Caco-2 (cell line): ENCODE measurements at regions not wholly inside any gene's neighbourhood (a gene's known extent, or its start where the extent isn't known, plus 50 kb on each side); places are given as distances from the start of the nearest gene placed in this dataset.

Source experiments
- BruUV-seq: library from RNA; stranded (reverse); fragments of 400-500 nt; replicated peaks from 2 replicates; lab custom pipeline; 2021; lab: Mats Ljungman, UMichigan
- CTCF ChIA-PET: fragments of 300-600 bp; sonication (Branson Sonifier 250); formaldehyde crosslinking; loops from one replicate; lab custom pipeline; 2022; ENCODE audit warnings: antibody characterized with exemption; lab: Charles Lee
- POLR2A ChIA-PET: fragments of 300-600 bp; sonication (Branson Sonifier 250); formaldehyde crosslinking; loops from one replicate; lab custom pipeline; 2022; ENCODE audit warnings: antibody characterized with exemption; lab: Charles Lee
- DNase-seq, 2 experiments: peaks; one replicate each; pipeline versions ENCODE4 v3.0.0 to v3.0.0-alpha.2; 2020 to 2022
- H3K27me3 ChIP-seq: replicated peaks from 2 replicates; pipeline ENCODE4 v1.6.0; 2011; ENCODE audit warnings: low read length; ENCODE audit not compliant: control insufficient read depth, insufficient read depth
- H3K36me3 ChIP-seq: 2 replicates; pipeline ENCODE4 v1.5.1; 2011; ENCODE audit warnings: low read length; ENCODE audit not compliant: control insufficient read depth, insufficient read depth
- H3K4me1 ChIP-seq: fragments of 250-450 bp; sonication (Bioruptor Pico); 2 replicates; pipeline ENCODE4 v1.5.1; 2020; ENCODE audit warnings: mild to moderate bottlenecking
- H3K4me3 ChIP-seq: 2 replicates; pipeline ENCODE4 v1.5.1; 2011; ENCODE audit warnings: low read depth, mild to moderate bottlenecking, control low read depth, low read length
- H3K9me3 ChIP-seq: fragments of 250-450 bp; sonication (Bioruptor Pico); 2 replicates; pipeline ENCODE4 v1.5.1; 2020; ENCODE audit warnings: mild to moderate bottlenecking, moderate library complexity
- H3K27ac Mint-ChIP-seq: one replicate; pipeline ENCODE4 v1.8.0; 2022; ENCODE audit warnings: mixed read lengths; ENCODE audit not compliant: unreplicated experiment
- H3K27me3 Mint-ChIP-seq: one replicate; pipeline ENCODE4 v1.8.0; 2022; ENCODE audit warnings: mixed read lengths; ENCODE audit not compliant: insufficient read depth, unreplicated experiment
- H3K36me3 Mint-ChIP-seq: one replicate; pipeline ENCODE4 v1.8.0; 2022; ENCODE audit warnings: mild to moderate bottlenecking, mixed read lengths; ENCODE audit not compliant: insufficient read depth, unreplicated experiment
- H3K4me1 Mint-ChIP-seq: one replicate; pipeline ENCODE4 v1.8.0; 2022; ENCODE audit warnings: low read depth, mixed read lengths; ENCODE audit not compliant: unreplicated experiment
- H3K4me3 Mint-ChIP-seq: one replicate; pipeline ENCODE4 v1.8.0; 2022; ENCODE audit warnings: mild to moderate bottlenecking, moderate library complexity, mixed read lengths; ENCODE audit not compliant: unreplicated experiment
- H3K9me3 Mint-ChIP-seq: one replicate; pipeline ENCODE4 v1.8.0; 2022; ENCODE audit warnings: mixed read lengths; ENCODE audit not compliant: unreplicated experiment
- CTCF ChIP-seq, 2 experiments: fragments of 200-600 bp in 1 of 2; IDR thresholded peaks; 1 replicate in 1 of 2; 2 replicates in 1 of 2; pipeline versions ENCODE4 v1.5.1 to v1.8.0; 2011 to 2022; ENCODE audit warnings: antibody characterized with exemption in 1 of 2, control low read depth in 1 of 2, inconsistent platforms in 1 of 2, low read depth in 1 of 2, low read length in 1 of 2, mild to moderate bottlenecking in 1 of 2, moderate library complexity in 1 of 2; ENCODE audit not compliant: insufficient read depth in 1 of 2, severe bottlenecking in 1 of 2, unreplicated experiment in 1 of 2
- intact Hi-C: fragments of 100-400 bp; cut with micrococcal nuclease; formaldehyde crosslinking; loops from one replicate; pipeline ENCODE4 v1.10.0; 2022; ENCODE audit not compliant: unreplicated experiment

- Histone ChIP-seq H3K27me3 (no peaks in the 10 kb centered on the region), H3K4me1 (no peaks in the 10 kb centered on the region), H3K4me3 (no peak overlapping the region), H3K36me3 (no peaks in the 10 kb centered on the region), H3K9me3 (no peaks in the 10 kb centered on the region)
- H3K36me3 Mint-ChIP-seq, result no peaks in the 10 kb centered on the region
- ChIA-PET POLR2A (no interaction called here), CTCF (no interaction called here)
- BruUV-seq, result no TSS peak
- no peaks in the 10 kb centered on the region for H3K27me3 Mint-ChIP-seq
- no peak for TF ChIP-seq CTCF (IDR thresholded peaks at IDR 0.05; ENCODE audit: insufficient read depth in 1 of 2, low read depth in 1 of 2, low read length in 1 of 2, severe bottlenecking in 1 of 2, unreplicated experiment in 1 of 2)
- no peaks in the 10 kb centered on the region for H3K4me1 Mint-ChIP-seq
- no peak overlapping the region for H3K4me3 Mint-ChIP-seq
- intact Hi-C loops, result no loop called here
- DNase-seq, result no peak
- H3K27ac Mint-ChIP-seq, result no peak overlapping the region
- no peaks in the 10 kb centered on the region for H3K9me3 Mint-ChIP-seq
Observed at GRCh38 chr9:20227166-20227874, 395.0 kb downstream of the MLLT3 start.

GRCh38 chr9:20226345-20226744, 396.0 kb downstream of the MLLT3 start:
- no TSS peak for BruUV-seq

GRCh38 chr9:20225826-20226225, 396.5 kb downstream of the MLLT3 start:
- no TSS peak for BruUV-seq
- no peaks in the 10 kb centered on the region for H3K9me3 Mint-ChIP-seq
- no peak overlapping the region for H3K27ac Mint-ChIP-seq
- no peaks in the 10 kb centered on the region for H3K27me3 ChIP-seq
- ChIA-PET POLR2A (no interaction called here), CTCF (no interaction called here)
- intact Hi-C loops, result no loop called here
- H3K9me3 ChIP-seq, result no peaks in the 10 kb centered on the region
- H3K4me3 ChIP-seq, result no peak overlapping the region
- no peak for TF ChIP-seq CTCF (IDR thresholded peaks at IDR 0.05; ENCODE audit: insufficient read depth in 1 of 2, low read depth in 1 of 2, low read length in 1 of 2, severe bottlenecking in 1 of 2, unreplicated experiment in 1 of 2)
- no peak overlapping the region for H3K4me3 Mint-ChIP-seq
- no peaks in the 10 kb centered on the region for H3K36me3 Mint-ChIP-seq
- no peaks in the 10 kb centered on the region for H3K4me1 Mint-ChIP-seq
- no peaks in the 10 kb centered on the region for H3K36me3 ChIP-seq
- H3K4me1 ChIP-seq, result no peaks in the 10 kb centered on the region
- DNase-seq, result no peak
- H3K27me3 Mint-ChIP-seq, result peaks cover 2% of the 10 kb centered on the region

More at GRCh38 chr9:20226345-20226744, 396.0 kb downstream of the MLLT3 start:
- ChIA-PET POLR2A (no interaction called here), CTCF (no interaction called here)
- Mint-ChIP-seq H3K4me3 (no peak overlapping the region), H3K27ac (no peak overlapping the region), H3K4me1 (no peaks in the 10 kb centered on the region), H3K9me3 (no peaks in the 10 kb centered on the region), H3K27me3 (no peaks in the 10 kb centered on the region), H3K36me3 (no peaks in the 10 kb centered on the region)
- no peaks in the 10 kb centered on the region for H3K36me3 ChIP-seq
- no peaks in the 10 kb centered on the region for H3K27me3 ChIP-seq
- no peak for TF ChIP-seq CTCF (IDR thresholded peaks at IDR 0.05; ENCODE audit: insufficient read depth in 1 of 2, low read depth in 1 of 2, low read length in 1 of 2, severe bottlenecking in 1 of 2, unreplicated experiment in 1 of 2)
- H3K9me3 ChIP-seq, result no peaks in the 10 kb centered on the region
- DNase-seq, result no peak
- intact Hi-C loops, result no loop called here
- no peak overlapping the region for H3K4me3 ChIP-seq
- no peaks in the 10 kb centered on the region for H3K4me1 ChIP-seq
